ENCODE measurements at regions not wholly inside any gene's neighbourhood (a gene's known extent, or its start where the extent isn't known, plus 50 kb on each side); places are given as distances from the start of the nearest gene placed in this dataset.

- Histone ChIP-seq H3K27me3 (replicated peaks; ENCODE audit: control insufficient read depth, insufficient read depth, low read length) (no peaks in the 10 kb centered on the region; the same call in 1 of the 2 replicates), H3K4me3 (replicated peaks; ENCODE audit: low read depth, low read length) (no peak overlapping the region), H3K36me3 (ENCODE audit: control insufficient read depth, insufficient read depth, low read length) (no peaks in the 10 kb centered on the region)
- no peak for TF ChIP-seq CTCF (IDR thresholded peaks at IDR 0.05; ENCODE audit: insufficient read depth, low read length, poor library complexity, severe bottlenecking)
- DNase-seq (ENCODE audit: extremely low read depth, insufficient read length), result no peak
These were observed 328.2 kb downstream of the RND3 start for GRCh38 chr2:150159300-150159699.

GRCh38 chr2:150156876-150157275 lies 330.6 kb downstream of the RND3 start:
- DNase-seq (ENCODE audit: extremely low read depth, insufficient read length), result no peak
- Histone ChIP-seq H3K27me3 (replicated peaks; ENCODE audit: control insufficient read depth, insufficient read depth, low read length) (no peaks in the 10 kb centered on the region; the same call in 1 of the 2 replicates), H3K36me3 (ENCODE audit: control insufficient read depth, insufficient read depth, low read length) (no peaks in the 10 kb centered on the region), H3K4me3 (replicated peaks; ENCODE audit: low read depth, low read length) (no peak overlapping the region)
- no peak for TF ChIP-seq CTCF (IDR thresholded peaks at IDR 0.05; ENCODE audit: insufficient read depth, low read length, poor library complexity, severe bottlenecking)

- no peak for TF ChIP-seq CTCF (IDR thresholded peaks at IDR 0.05; ENCODE audit: insufficient read depth, low read length, poor library complexity, severe bottlenecking)
- Histone ChIP-seq H3K4me3 (replicated peaks; ENCODE audit: low read depth, low read length) (no peak overlapping the region), H3K27me3 (replicated peaks; ENCODE audit: control insufficient read depth, insufficient read depth, low read length) (no peaks in the 10 kb centered on the region; the same call in 1 of the 2 replicates), H3K36me3 (ENCODE audit: control insufficient read depth, insufficient read depth, low read length) (no peaks in the 10 kb centered on the region)
- no peak for DNase-seq (ENCODE audit: extremely low read depth, insufficient read length)
These were observed 331.1 kb downstream of the RND3 start for GRCh38 chr2:150156415-150156814.

GRCh38 chr2:150154308-150154797 lies 333.1 kb downstream of the RND3 start:
- DNase-seq (ENCODE audit: extremely low read depth, insufficient read length), result no peak

GRCh38 chr2:150153646-150154307 lies 333.7 kb downstream of the RND3 start:
- H3K36me3 ChIP-seq (ENCODE audit: control insufficient read depth, insufficient read depth, low read length), result no peaks in the 10 kb centered on the region
- no peaks in the 10 kb centered on the region; the same call in 1 of the 2 replicates for H3K27me3 ChIP-seq (replicated peaks; ENCODE audit: control insufficient read depth, insufficient read depth, low read length)
- no peak for DNase-seq (ENCODE audit: extremely low read depth, insufficient read length)
- no peak for TF ChIP-seq CTCF (IDR thresholded peaks at IDR 0.05; ENCODE audit: insufficient read depth, low read length, poor library complexity, severe bottlenecking)
- no peak overlapping the region for H3K4me3 ChIP-seq (replicated peaks; ENCODE audit: low read depth, low read length)

More at GRCh38 chr2:150154308-150154797, 333.1 kb downstream of the RND3 start:
- Histone ChIP-seq H3K36me3 (ENCODE audit: control insufficient read depth, insufficient read depth, low read length) (no peaks in the 10 kb centered on the region), H3K27me3 (replicated peaks; ENCODE audit: control insufficient read depth, insufficient read depth, low read length) (no peaks in the 10 kb centered on the region; the same call in 1 of the 2 replicates), H3K4me3 (replicated peaks; ENCODE audit: low read depth, low read length) (no peak overlapping the region)
- no peak for TF ChIP-seq CTCF (IDR thresholded peaks at IDR 0.05; ENCODE audit: insufficient read depth, low read length, poor library complexity, severe bottlenecking)
